Panc1 (cell line): ENCODE measurements at regions not wholly inside any gene's neighbourhood (a gene's known extent, or its start where the extent isn't known, plus 50 kb on each side); places are given as distances from the start of the nearest gene placed in this dataset.

Source experiments
- REST ChIP-seq, 2 experiments: IDR thresholded peaks; 2 replicates each; pipeline ENCODE4 v1.6.1; 2011 to 2012; ENCODE audit warnings: low read depth in 2 of 2, control low read depth in 1 of 2, low read length in 1 of 2, mild to moderate bottlenecking in 1 of 2, moderate library complexity in 1 of 2; ENCODE audit not compliant: insufficient read depth in 1 of 2
- SIN3A ChIP-seq: IDR thresholded peaks from 2 replicates; pipeline ENCODE4 v1.6.1; 2012; ENCODE audit warnings: low read depth, mild to moderate bottlenecking, low read length, moderate library complexity, borderline replicate concordance; ENCODE audit not compliant: insufficient read depth
- TF ChIP-seq, protein P1 (sequence below): fragments of 450-650 bp; IDR thresholded peaks from 2 replicates; pipeline ENCODE4 v1.5.1; 2017; ENCODE audit warnings: mild to moderate bottlenecking

GRCh38 chr15:62925875-62926274, 116.7 kb upstream of the TPM1 start:
- TF ChIP-seq, protein P1, sequence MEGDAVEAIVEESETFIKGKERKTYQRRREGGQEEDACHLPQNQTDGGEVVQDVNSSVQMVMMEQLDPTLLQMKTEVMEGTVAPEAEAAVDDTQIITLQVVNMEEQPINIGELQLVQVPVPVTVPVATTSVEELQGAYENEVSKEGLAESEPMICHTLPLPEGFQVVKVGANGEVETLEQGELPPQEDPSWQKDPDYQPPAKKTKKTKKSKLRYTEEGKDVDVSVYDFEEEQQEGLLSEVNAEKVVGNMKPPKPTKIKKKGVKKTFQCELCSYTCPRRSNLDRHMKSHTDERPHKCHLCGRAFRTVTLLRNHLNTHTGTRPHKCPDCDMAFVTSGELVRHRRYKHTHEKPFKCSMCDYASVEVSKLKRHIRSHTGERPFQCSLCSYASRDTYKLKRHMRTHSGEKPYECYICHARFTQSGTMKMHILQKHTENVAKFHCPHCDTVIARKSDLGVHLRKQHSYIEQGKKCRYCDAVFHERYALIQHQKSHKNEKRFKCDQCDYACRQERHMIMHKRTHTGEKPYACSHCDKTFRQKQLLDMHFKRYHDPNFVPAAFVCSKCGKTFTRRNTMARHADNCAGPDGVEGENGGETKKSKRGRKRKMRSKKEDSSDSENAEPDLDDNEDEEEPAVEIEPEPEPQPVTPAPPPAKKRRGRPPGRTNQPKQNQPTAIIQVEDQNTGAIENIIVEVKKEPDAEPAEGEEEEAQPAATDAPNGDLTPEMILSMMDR = no peak
- TF ChIP-seq REST (IDR thresholded peaks at IDR 0.05; ENCODE audit: insufficient read depth in 1 of 2, low read depth in 2 of 2, low read length in 1 of 2) = no peak
- no peak for TF ChIP-seq SIN3A
